SK-N-MC (cell line): ENCODE measurements at regions not wholly inside any gene's neighbourhood (a gene's known extent, or its start where the extent isn't known, plus 50 kb on each side); places are given as distances from the start of the nearest gene placed in this dataset.
"Not testable (repeated sequence)": the region's sequence is repeated elsewhere in the genome, so short reads cannot be mapped to it uniquely, and the experiment has no call there.

Source experiments
- DNase-seq: peaks from one replicate; pipeline ENCODE4 v3.0.0-alpha.2; 2011; ENCODE audit warnings: low read depth, low spot score
- H3K27ac ChIP-seq: fragments of 200-600 bp; sonication (generic); 2 replicates; pipeline ENCODE4 v1.5.1; 2016; ENCODE audit warnings: mixed run types
- H3K36me3 ChIP-seq: fragments of 200-600 bp; sonication (generic); 2 replicates; pipeline ENCODE4 v1.6.1; 2017; ENCODE audit warnings: antibody characterized with exemption, low read length, mixed read lengths; ENCODE audit not compliant: insufficient read depth
- H3K4me3 ChIP-seq: fragments of 200-600 bp; sonication (generic); 2 replicates; pipeline ENCODE4 v1.5.1; 2016
- H3K9ac ChIP-seq: fragments of 200-600 bp; sonication (generic); 2 replicates; pipeline ENCODE4 v1.8.0; 2017; ENCODE audit warnings: mixed run types, mixed read lengths; ENCODE audit not compliant: insufficient read length
- H3K9me3 ChIP-seq: fragments of 200-600 bp; sonication (generic); 2 replicates; pipeline ENCODE4 v1.6.1; 2017; ENCODE audit warnings: low read depth, mild to moderate bottlenecking, antibody characterized with exemption, low read length, moderate library complexity, mixed read lengths
- EZH2 ChIP-seq: fragments of 200-600 bp; sonication (generic); IDR thresholded peaks from one replicate; pipeline ENCODE4 v1.6.1; 2017; ENCODE audit warnings: antibody characterized with exemption
- FOXP2 ChIP-seq: optimal IDR thresholded peaks from 2 replicates; pipeline ENCODE3; 2011; ENCODE audit warnings: mild to moderate bottlenecking, moderate library complexity; ENCODE audit not compliant: insufficient read depth; ENCODE audit errors: extremely low read length, control extremely low read depth
- POLR2AphosphoS5 ChIP-seq: IDR thresholded peaks from 2 replicates; pipeline ENCODE4 v1.6.1; 2012; ENCODE audit warnings: mild to moderate bottlenecking, low read depth, low read length, borderline replicate concordance

GRCh38 chr13:24981181-24981803, 114.6 kb upstream of the PABPC3 start:
- not testable (repeated sequence) for H3K4me3 ChIP-seq, H3K27ac ChIP-seq, H3K9me3 ChIP-seq, H3K36me3 ChIP-seq, DNase-seq, H3K9ac ChIP-seq

DNA sequence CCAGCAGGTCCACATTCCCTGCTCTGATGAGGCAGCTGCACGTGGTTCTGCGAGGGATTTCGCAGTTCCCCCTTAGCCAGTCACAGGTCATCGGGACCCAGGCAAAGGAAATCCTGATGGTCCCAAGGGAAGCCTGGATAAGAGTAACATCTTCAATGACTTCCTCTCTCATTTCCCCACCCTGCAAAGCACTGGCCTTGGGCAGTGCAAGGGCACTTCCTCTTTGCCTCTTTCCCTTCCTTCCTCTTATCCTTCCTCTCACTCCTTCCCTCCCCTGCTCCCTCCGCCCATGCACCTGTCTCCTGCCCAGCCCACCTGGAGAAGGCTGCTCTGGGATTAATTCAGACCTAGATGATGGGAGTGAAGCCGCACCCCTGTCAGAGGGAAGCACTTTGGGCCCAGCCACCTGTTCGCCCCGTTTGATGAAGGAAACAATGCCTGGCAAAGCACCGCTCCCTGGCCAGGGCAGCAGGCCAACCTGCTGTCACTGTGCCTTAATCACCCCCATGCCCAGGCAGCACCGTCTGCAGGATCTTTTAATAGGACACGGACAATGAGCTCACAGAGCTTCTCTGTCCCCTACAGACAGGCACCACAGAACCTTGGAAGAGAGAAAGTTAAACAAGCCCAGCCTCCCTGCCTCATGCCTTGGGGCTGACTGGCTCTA, 113.5 kb upstream of the PABPC3 start:
- H3K27ac ChIP-seq, result no peak overlapping the region

GRCh38 chr13:24983094-24983493, 112.8 kb upstream of the PABPC3 start:
- no peak overlapping the region for H3K9ac ChIP-seq
- no peaks in the 10 kb centered on the region for H3K36me3 ChIP-seq
- H3K4me3 ChIP-seq, result no peak overlapping the region
- no peak for TF ChIP-seq FOXP2
- TF ChIP-seq POLR2AphosphoS5, result no peak
- TF ChIP-seq EZH2, result no peak
- no peak for DNase-seq
- no peaks in the 10 kb centered on the region for H3K9me3 ChIP-seq
- no peak overlapping the region for H3K27ac ChIP-seq

More for the DNA sequence above, 113.5 kb upstream of the PABPC3 start:
- H3K9ac ChIP-seq, result no peak overlapping the region
- H3K9me3 ChIP-seq, result no peaks in the 10 kb centered on the region
- no peak overlapping the region for H3K4me3 ChIP-seq
- TF ChIP-seq EZH2 (no peak), FOXP2 (no peak), POLR2AphosphoS5 (no peak)
- H3K36me3 ChIP-seq, result no peaks in the 10 kb centered on the region
- DNase-seq, result no peak

GRCh38 chr13:24984134-24984533, 111.8 kb upstream of the PABPC3 start:
- Histone ChIP-seq H3K27ac (no peak overlapping the region), H3K9me3 (no peaks in the 10 kb centered on the region), H3K36me3 (no peaks in the 10 kb centered on the region), H3K9ac (no peak overlapping the region), H3K4me3 (no peak overlapping the region)
- DNase-seq, result no peak
- TF ChIP-seq FOXP2 (no peak), POLR2AphosphoS5 (no peak), EZH2 (no peak)

DNA sequence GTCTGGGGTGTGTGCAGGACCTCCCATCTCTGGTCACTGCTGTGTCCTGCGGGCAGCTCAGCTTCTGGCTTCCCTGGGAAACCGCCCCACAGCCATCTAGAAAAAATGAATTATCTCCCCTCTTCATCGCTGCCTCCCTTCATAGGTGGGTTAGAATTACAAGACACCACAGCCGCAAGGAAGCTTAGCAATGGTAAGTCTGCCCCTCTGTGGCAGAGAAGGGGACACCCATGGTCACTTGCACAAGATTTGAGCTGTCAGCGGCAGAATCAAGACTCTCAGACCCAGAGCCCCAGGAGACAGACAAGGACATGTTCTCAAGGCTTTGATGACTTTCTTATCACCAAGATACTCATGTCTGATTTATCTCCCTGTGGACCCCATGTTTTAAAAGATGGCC, 110.8 kb upstream of the PABPC3 start:
- H3K27ac ChIP-seq, result no peak overlapping the region
- no peak for DNase-seq
- no peak for TF ChIP-seq FOXP2
- TF ChIP-seq POLR2AphosphoS5, result no peak
- TF ChIP-seq EZH2, result no peak
- no peaks in the 10 kb centered on the region for H3K36me3 ChIP-seq
- no peaks in the 10 kb centered on the region for H3K9me3 ChIP-seq
- H3K9ac ChIP-seq, result no peak overlapping the region
- no peak overlapping the region for H3K4me3 ChIP-seq

DNA sequence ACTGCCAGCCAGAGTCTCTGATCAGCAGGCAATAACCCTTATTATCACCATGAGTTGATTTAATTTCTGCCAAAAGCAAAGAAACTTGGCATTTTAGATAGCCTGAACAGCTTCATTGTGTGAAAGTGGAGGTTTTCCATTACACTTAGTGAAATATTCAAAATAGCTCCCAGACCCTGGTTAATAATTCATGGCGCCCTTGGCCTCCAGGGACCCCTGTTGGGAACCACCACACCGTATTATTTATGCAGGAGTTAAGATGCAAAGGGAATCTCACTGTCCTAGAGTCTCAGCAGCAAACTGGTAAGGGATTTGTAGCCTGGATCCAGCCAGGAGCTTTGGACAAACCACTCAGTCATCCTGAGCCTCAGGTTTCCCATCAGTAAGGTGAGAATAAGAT, 110.0 kb upstream of the PABPC3 start:
- no peak for TF ChIP-seq FOXP2
- no peak for TF ChIP-seq EZH2
- no peak for TF ChIP-seq POLR2AphosphoS5
- no peak for DNase-seq
- H3K9me3 ChIP-seq, result no peaks in the 10 kb centered on the region
- no peaks in the 10 kb centered on the region for H3K36me3 ChIP-seq
- no peak overlapping the region for H3K27ac ChIP-seq
- no peak overlapping the region for H3K9ac ChIP-seq
- no peak overlapping the region for H3K4me3 ChIP-seq

- no peak for TF ChIP-seq POLR2AphosphoS5
- no peak for TF ChIP-seq EZH2
- no peak for TF ChIP-seq FOXP2
- no peaks in the 10 kb centered on the region for H3K36me3 ChIP-seq
- H3K9me3 ChIP-seq, result no peaks in the 10 kb centered on the region
- no peak overlapping the region for H3K9ac ChIP-seq
- no peak overlapping the region for H3K4me3 ChIP-seq
- no peak for DNase-seq
- H3K27ac ChIP-seq, result no peak overlapping the region
Observed at GRCh38 chr13:24986826-24987225, 109.1 kb upstream of the PABPC3 start.

DNA sequence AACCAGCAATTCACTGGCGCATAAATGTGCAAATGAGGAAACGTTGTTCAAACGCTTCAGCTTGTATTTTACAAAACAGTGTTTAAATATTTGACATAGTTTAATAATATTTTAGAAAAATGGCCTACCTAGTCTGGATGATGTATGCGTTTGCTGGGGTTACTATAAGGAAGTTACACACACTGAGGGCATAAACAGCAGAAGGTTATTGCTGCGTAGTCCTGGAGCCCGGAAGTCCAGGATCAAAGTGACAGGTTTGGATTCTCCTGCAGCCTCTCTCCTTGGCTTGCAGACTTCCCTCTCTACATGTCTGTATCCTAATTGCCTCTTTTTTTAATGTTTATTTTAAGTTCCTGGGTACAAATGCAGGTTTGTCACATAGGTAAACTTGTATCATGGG, 106.0 kb upstream of the PABPC3 start:
- H3K36me3 ChIP-seq, H3K4me3 ChIP-seq, H3K9ac ChIP-seq, H3K9me3 ChIP-seq, H3K27ac ChIP-seq, DNase-seq: not testable (repeated sequence)

DNA sequence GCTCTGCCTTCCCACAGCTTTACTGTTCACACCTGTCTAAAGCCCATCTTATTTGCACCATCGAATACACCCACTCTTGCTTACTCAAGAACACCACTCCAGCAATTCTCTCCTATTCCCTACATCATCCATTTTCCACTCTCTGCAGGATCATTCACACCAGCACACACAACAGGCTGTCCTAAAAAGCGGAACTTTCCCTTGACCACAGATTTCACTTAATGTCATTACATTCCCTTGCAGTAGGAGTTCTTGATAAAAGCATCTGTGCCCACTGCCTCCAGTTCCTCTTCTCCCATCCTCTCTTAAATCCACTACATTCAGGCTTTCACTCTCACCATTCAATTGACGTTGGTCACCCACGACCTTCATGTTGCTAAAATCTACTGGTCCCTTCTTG, 103.0 kb upstream of the PABPC3 start:
- not testable (repeated sequence) for H3K9me3 ChIP-seq, H3K9ac ChIP-seq, DNase-seq, H3K4me3 ChIP-seq, H3K36me3 ChIP-seq, H3K27ac ChIP-seq
